ENCODE measurements at regions not wholly inside any gene's neighbourhood (a gene's known extent, or its start where the extent isn't known, plus 50 kb on each side); places are given as distances from the start of the nearest gene placed in this dataset.
A peak's percentile ranks its signal among the peaks of the same experiment; 100 is the strongest.

DNA sequence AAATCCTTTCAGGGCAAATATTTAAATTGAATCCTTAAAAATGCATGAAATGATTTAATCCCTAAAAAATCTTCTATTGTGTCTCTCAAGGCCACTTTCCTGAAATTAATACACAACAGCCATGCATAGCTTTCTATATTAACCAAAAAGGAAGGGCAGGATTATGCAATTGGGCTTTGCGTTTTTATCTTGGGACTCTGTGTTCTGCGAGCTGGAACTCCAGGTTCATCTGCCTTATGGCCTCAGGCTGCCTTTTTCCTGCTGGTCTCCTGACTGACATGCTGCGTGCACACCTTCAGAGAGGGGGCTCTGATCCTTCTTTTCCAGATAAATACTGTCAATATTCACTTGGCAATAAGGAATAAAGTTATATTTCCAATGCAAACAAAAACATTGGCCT lies 141.7 kb upstream of the GRIA4 start:
- H3K4me3 ChIP-seq (replicated peaks in 1 of 2; ENCODE audit: low read depth in 2 of 2, low read length in 2 of 2), result no peak overlapping the region
- TF ChIP-seq, protein P1, sequence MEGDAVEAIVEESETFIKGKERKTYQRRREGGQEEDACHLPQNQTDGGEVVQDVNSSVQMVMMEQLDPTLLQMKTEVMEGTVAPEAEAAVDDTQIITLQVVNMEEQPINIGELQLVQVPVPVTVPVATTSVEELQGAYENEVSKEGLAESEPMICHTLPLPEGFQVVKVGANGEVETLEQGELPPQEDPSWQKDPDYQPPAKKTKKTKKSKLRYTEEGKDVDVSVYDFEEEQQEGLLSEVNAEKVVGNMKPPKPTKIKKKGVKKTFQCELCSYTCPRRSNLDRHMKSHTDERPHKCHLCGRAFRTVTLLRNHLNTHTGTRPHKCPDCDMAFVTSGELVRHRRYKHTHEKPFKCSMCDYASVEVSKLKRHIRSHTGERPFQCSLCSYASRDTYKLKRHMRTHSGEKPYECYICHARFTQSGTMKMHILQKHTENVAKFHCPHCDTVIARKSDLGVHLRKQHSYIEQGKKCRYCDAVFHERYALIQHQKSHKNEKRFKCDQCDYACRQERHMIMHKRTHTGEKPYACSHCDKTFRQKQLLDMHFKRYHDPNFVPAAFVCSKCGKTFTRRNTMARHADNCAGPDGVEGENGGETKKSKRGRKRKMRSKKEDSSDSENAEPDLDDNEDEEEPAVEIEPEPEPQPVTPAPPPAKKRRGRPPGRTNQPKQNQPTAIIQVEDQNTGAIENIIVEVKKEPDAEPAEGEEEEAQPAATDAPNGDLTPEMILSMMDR (IDR thresholded peaks at IDR 0.05; ENCODE audit: low read depth, low read length), result no peak
- peak; percentile 17 to 25 for DNase-seq (ENCODE audit: low read depth in 2 of 2)

DNA sequence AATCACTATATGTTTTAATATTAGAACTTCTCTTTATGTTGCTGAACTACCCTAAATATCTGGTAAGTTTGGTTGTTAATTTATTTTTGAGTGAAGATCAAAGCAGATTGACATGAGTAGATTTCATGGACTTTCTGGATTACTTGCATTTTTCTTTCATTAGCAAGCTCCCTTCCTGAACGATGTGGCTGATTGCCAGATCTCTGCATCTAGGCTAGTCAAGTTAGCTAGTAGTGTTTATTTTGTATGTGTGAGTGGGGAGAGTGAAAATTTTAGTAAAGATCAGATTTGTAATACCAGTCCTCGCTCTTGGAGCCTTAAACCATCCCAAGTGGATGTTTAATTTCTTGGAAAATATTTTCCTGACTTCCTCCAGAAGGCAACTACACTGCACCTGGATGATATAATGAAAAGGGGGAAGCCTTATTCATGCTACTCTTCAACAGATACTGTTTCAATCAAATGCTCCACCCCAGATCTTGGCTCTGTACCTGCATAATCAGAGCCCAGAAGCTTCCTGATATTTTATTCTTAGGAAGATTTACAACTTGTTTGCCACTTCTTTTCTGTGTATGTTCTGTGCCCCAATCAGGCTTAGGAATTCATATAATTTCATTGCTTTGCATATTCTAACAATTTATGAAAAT lies 143.2 kb upstream of the GRIA4 start:
- no peak overlapping the region for H3K4me3 ChIP-seq (replicated peaks in 1 of 2; ENCODE audit: low read depth in 2 of 2, low read length in 2 of 2)
- peak; percentile 61 to 74 for DNase-seq (ENCODE audit: low read depth in 2 of 2)
- TF ChIP-seq, protein P1 (IDR thresholded peaks at IDR 0.05; ENCODE audit: low read depth, low read length), result no peak

DNA sequence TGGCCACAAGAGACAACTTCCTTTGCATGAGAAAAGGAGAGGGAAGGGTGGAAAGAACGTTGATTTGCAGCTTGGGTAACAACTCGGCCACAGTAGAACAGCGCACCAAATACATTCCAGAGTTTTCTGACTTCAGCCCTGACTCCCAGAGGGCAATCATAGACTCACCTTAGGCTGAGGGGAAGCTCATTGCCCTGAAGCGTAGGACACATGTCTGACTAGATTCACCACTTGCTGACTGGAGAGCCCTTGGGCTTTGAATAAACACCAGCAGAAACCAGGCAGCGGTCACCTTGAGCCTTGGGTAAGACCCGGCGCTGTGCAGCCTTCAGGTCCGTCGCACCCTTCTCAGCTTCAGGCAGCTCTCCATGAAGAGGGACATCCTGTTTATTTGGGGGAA lies 151.8 kb upstream of the GRIA4 start:
- no peak for DNase-seq (ENCODE audit: low read depth in 2 of 2)
- no peak overlapping the region for H3K4me3 ChIP-seq (replicated peaks in 1 of 2; ENCODE audit: low read depth in 2 of 2, low read length in 2 of 2)
- TF ChIP-seq, protein P1 (IDR thresholded peaks at IDR 0.05; ENCODE audit: low read depth, low read length), result no peak

DNA sequence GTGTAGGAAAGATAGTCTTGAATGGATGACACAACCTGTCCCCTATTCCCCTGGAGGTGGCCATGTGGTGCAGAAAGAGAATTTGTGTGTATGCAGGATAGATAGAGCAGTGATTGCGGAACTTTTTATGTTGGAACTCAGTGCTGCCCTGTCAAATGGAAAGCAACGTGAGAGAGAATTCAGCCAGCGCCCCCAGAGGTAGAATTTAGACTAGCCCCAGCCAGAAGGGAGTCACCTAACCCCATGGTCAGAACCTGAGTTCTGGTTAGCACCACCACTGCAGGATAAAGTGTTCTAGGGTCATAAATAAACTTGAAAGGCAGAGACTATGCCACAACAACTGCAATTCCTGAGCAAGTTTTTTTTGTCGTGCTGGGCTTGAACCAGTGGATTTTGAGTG lies 152.9 kb upstream of the GRIA4 start:
- TF ChIP-seq, protein P1 (IDR thresholded peaks at IDR 0.05; ENCODE audit: low read depth, low read length), result peak; percentile 25
- no peak overlapping the region for H3K4me3 ChIP-seq (replicated peaks in 1 of 2; ENCODE audit: low read depth in 2 of 2, low read length in 2 of 2)
- no peak for DNase-seq (ENCODE audit: low read depth in 2 of 2)

DNA sequence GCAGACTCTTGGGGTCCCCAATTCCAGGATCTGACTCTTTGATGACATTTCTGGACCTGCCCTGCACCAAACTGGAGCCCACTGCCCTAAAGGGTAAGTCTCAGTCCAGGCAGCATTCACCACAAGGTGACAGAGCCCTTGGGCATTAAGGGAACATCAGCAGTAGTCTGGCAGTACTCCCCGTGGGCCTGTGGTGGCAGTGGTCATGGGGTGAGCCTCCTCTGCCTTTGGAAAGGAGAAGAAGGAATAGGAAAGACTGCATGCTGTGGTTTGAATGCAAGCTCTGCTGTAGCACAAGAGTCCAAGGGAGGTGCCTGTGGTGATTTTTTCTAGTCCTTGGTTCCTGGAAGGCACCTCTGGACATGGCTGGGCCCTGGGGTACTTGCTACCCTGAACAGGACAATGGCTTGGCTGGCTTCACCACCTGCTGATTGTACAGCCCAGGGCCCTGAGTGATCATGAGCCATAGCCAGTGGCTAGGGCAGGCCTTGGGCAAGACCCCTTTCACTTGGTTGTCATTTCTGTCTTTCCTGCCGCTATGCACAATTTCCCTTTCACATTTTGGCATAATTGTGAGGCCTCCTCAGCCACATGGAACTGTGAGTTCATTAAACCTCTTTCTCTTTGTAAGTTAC lies 160.7 kb upstream of the GRIA4 start:
- H3K4me3 ChIP-seq (replicated peaks in 1 of 2; ENCODE audit: low read depth in 2 of 2, low read length in 2 of 2), result no peak overlapping the region
- DNase-seq (ENCODE audit: low read depth in 2 of 2), result no peak
- TF ChIP-seq, protein P1 (IDR thresholded peaks at IDR 0.05; ENCODE audit: low read depth, low read length), result no peak

DNA sequence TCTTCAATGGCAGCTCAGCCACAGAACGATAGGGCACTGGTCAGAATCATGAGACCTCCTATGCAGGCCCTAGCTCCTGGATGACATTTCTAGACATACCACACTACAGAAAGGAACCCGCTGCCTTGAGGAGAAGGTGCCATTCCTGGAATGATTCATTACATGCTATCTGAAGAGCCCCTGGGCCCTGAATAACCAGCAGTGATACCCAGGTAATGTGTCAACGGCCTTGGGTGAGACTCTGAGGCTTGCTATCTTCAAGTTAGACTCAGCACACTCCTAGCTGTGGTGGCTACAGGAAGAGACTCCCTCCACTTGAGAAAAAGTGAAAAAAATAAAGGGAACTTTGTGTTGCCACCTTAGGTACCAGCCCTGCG lies 161.2 kb upstream of the GRIA4 start:
- DNase-seq (ENCODE audit: low read depth in 2 of 2), result no peak
- no peak overlapping the region for H3K4me3 ChIP-seq (replicated peaks in 1 of 2; ENCODE audit: low read depth in 2 of 2, low read length in 2 of 2)
- TF ChIP-seq, protein P1 (IDR thresholded peaks at IDR 0.05; ENCODE audit: low read depth, low read length), result no peak

Data from cardiac fibroblast (primary cell).